Pancreas (tissue), 10 donors: ENCODE measurements at regions not wholly inside any gene's neighbourhood (a gene's known extent, or its start where the extent isn't known, plus 50 kb on each side); places are given as distances from the start of the nearest gene placed in this dataset.

Source experiments
- ATAC-seq, 4 donors: fragments of 200-7000 bp; cut with Tn5 transposase; one replicate each; pipeline versions ENCODE4 v1.8.0 to v1.9.1; 2020; ENCODE audit warnings: mild to moderate bottlenecking in 4 of 4, moderate library complexity in 4 of 4
- DNase-seq, 6 donors: peaks; one replicate each; pipeline ENCODE4 v3.0.0-alpha.2; 2020
- FAIRE-seq: peaks from 2 replicates; lab custom pipeline; 2012; peaks lifted over from hg19 to GRCh38; lab: Jason Lieb, UNC
- H3K27ac ChIP-seq, 4 donors: fragments of 200-600 bp; sonication (generic); 1 replicate in 3 of 4; 2 replicates in 1 of 4; pipeline versions ENCODE4 v1.5.0 to v1.8.0; 2020
- H3K27me3 ChIP-seq, 4 donors: fragments of 200-600 bp; one replicate each; pipeline ENCODE4 v1.8.0; 2021
- H3K36me3 ChIP-seq, 3 donors: fragments of 200-600 bp; sonication (generic) in 1 of 3; one replicate each; pipeline versions ENCODE4 v1.5.0 to v1.8.0; 2020 to 2021
- H3K4me1 ChIP-seq, 3 donors: fragments of 200-600 bp; one replicate each; pipeline ENCODE4 v1.8.0; 2021
- H3K4me3 ChIP-seq, 4 donors: fragments of 200-600 bp; sonication (generic) in 2 of 4; one replicate each; pipeline versions ENCODE4 v1.5.0 to v1.8.0; 2020 to 2021
- H3K9me3 ChIP-seq, 4 donors: fragments of 200-600 bp; one replicate each; pipeline ENCODE4 v1.8.0; 2021
- WGBS, 2 donors: extraction: QIAGEN DNeasy Blood & Tissue Kit; methylation state at CpG; one replicate each; pipeline ENCODE4 v1.1.7; 2013; 5-methylcytosine and 5-hydroxymethylcytosine counted together
- intact Hi-C, 3 donors: fragments of 100-400 bp; cut with DNase I; formaldehyde crosslinking; loops; one replicate each; pipeline versions ENCODE4 v1.11.1 to v1.14.2; 2022
- TF ChIP-seq, protein P1 (sequence below), 4 donors: fragments of 200-600 bp; sonication (generic) in 3 of 4; IDR thresholded peaks; one replicate each; pipeline versions ENCODE4 v1.5.0 to v1.8.0; 2021; ENCODE audit warnings: antibody characterized with exemption in 4 of 4
- donor health status: healthy with polysubstance abuse.
- donor health status: DM: no; HTN: no; CAD: no; lungs with moderate emphysema.
- donor health status: DM: no; HTN: no; CAD: no.
- donor health status: control.
- donor health status: control.
- donor health status: Bipolar disorder and iron deficiency.
- donor health status: DM: yes; HTN: yes; CAD: no.
- donor health status: DM: no; HTN: no; CAD: no.
- donor health status: DM: no; HTN: no; CAD: no.
- donor health status: DM: yes; HTN: yes; CAD: no.

DNA sequence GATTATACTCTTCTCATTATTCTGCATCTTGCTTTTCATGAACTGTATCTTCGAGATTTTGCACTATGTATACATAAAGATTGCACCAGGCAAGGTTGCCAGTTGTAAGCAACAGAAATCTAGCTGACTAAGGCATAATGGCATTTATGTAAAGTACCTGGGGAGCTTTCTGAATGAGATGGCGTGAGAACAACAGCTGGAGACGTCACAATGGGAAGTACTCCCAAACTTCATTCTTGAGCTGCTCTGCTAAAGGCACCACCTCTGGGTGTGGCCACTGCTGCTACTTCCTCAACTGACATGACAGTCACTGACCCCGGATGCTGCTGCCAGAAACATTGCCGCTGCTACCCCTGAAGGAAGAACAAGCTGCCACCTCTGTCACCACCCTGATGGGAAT is 220.7 kb downstream of the NOVA1 start:
- Histone ChIP-seq H3K4me1 (no peaks in the 10 kb centered on the region), H3K27ac (no peak overlapping the region), H3K9me3 (no peaks in the 10 kb centered on the region), H3K36me3 (no peaks in the 10 kb centered on the region), H3K27me3 (no peaks in the 10 kb centered on the region), H3K4me3 (no peak overlapping the region)
- intact Hi-C loops, result no loop called here
- DNase-seq (no peak), FAIRE-seq (no peak), ATAC-seq (no peak)
- WGBS, 2 donors, result 52 to 68% methylated on average over 5 of the region's 5 CpGs
- TF ChIP-seq, protein P1, sequence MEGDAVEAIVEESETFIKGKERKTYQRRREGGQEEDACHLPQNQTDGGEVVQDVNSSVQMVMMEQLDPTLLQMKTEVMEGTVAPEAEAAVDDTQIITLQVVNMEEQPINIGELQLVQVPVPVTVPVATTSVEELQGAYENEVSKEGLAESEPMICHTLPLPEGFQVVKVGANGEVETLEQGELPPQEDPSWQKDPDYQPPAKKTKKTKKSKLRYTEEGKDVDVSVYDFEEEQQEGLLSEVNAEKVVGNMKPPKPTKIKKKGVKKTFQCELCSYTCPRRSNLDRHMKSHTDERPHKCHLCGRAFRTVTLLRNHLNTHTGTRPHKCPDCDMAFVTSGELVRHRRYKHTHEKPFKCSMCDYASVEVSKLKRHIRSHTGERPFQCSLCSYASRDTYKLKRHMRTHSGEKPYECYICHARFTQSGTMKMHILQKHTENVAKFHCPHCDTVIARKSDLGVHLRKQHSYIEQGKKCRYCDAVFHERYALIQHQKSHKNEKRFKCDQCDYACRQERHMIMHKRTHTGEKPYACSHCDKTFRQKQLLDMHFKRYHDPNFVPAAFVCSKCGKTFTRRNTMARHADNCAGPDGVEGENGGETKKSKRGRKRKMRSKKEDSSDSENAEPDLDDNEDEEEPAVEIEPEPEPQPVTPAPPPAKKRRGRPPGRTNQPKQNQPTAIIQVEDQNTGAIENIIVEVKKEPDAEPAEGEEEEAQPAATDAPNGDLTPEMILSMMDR (IDR thresholded peaks at IDR 0.05), result no peak

- no peak for FAIRE-seq
- 52 to 53% methylated on average over 3 of the region's 3 CpGs for WGBS, 2 donors
- Histone ChIP-seq H3K27ac (no peak overlapping the region), H3K27me3 (no peaks in the 10 kb centered on the region), H3K9me3 (no peaks in the 10 kb centered on the region), H3K4me3 (no peak overlapping the region), H3K4me1 (no peaks in the 10 kb centered on the region), H3K36me3 (no peaks in the 10 kb centered on the region)
- intact Hi-C loops, result no loop called here
- ATAC-seq, result no peak
- no peak for DNase-seq
- TF ChIP-seq, protein P1 (IDR thresholded peaks at IDR 0.05), result no peak
Observed at GRCh38 chr14:26370115-26370514, 227.7 kb downstream of the NOVA1 start.

DNA sequence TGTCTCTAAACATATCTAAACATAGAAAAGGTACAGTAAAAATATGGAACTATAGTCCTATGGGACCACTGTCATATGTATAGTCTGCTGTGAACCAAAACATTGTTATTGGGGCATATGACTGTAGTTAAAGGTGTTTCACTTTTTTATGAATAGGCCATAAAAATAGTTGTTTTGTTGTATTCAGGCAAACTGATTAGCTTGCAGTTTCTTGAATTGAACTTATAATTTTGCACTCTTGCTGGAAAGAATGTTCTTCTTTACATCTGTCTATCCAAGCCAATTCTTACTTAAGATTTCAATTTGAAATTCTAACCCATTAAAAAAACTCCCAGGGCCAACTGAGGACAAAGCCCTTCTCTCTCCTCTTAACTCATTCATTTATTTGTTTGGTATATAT is 234.1 kb downstream of the NOVA1 start:
- DNase-seq (no peak), ATAC-seq (no peak), FAIRE-seq (no peak)
- Histone ChIP-seq H3K36me3 (no peaks in the 10 kb centered on the region), H3K9me3 (no peaks in the 10 kb centered on the region), H3K27me3 (no peaks in the 10 kb centered on the region), H3K27ac (no peak overlapping the region), H3K4me1 (no peaks in the 10 kb centered on the region), H3K4me3 (no peak overlapping the region)
- intact Hi-C loops, result no loop called here
- TF ChIP-seq, protein P1 (IDR thresholded peaks at IDR 0.05), result no peak

DNA sequence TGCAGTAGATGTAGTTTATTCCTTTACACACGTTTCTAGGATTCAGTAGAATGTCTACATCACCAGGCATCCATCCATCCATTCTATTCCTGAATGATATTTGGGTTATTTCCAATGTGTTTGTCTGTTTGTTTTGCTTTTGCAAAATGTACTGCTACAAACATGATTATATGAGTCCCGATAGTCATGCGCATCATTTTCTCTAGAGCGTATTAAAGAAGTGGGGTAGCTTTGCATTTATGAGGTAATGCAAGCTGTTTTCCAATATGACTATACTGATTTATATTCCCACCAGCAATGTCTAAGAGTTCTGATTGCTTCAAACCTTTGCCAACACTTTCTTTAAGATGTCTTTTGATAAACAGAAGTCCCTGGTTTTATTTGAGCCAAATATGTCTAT is 253.2 kb downstream of the NOVA1 start:
- FAIRE-seq (no peak), DNase-seq (no peak), ATAC-seq (no peak)
- TF ChIP-seq, protein P1 (IDR thresholded peaks at IDR 0.05), result no peak
- H3K4me3 ChIP-seq, result no peak overlapping the region
- H3K27ac ChIP-seq, result no peak overlapping the region
- H3K4me1 ChIP-seq, result no peaks in the 10 kb centered on the region
- intact Hi-C loops, result no loop called here
- WGBS, 2 donors, result 78 to 82% methylated on average over 4 of the region's 4 CpGs
- no peaks in the 10 kb centered on the region for H3K36me3 ChIP-seq
- no peaks in the 10 kb centered on the region for H3K9me3 ChIP-seq
- H3K27me3 ChIP-seq, result no peaks in the 10 kb centered on the region

- H3K36me3 ChIP-seq, result no peaks in the 10 kb centered on the region
- no peak for DNase-seq
- no peak for ATAC-seq
- intact Hi-C loops, result no loop called here
- WGBS, 2 donors, result 64 to 71% methylated on average over 2 of the region's 2 CpGs
- H3K4me1 ChIP-seq, result no peaks in the 10 kb centered on the region
- TF ChIP-seq, protein P1 (IDR thresholded peaks at IDR 0.05), result no peak
- H3K27me3 ChIP-seq, result no peaks in the 10 kb centered on the region
- H3K4me3 ChIP-seq, result no peak overlapping the region
- H3K27ac ChIP-seq, result no peak overlapping the region
- no peak for FAIRE-seq
- H3K9me3 ChIP-seq, result no peaks in the 10 kb centered on the region
Observed at GRCh38 chr14:26339381-26339780, 258.5 kb downstream of the NOVA1 start.
